Activated effector memory CD4-positive, alpha-beta T cell treated with anti-CD3 and anti-CD28 coated beads, Interleukin-2, amount 50 U/mL, for 16 hours (primary cell): ENCODE measurements at regions not wholly inside any gene's neighbourhood (a gene's known extent, or its start where the extent isn't known, plus 50 kb on each side); places are given as distances from the start of the nearest gene placed in this dataset.

Experiments
- DNase-seq: peaks from one replicate; pipeline ENCODE4 v3.0.0-alpha.2; 2020

DNA sequence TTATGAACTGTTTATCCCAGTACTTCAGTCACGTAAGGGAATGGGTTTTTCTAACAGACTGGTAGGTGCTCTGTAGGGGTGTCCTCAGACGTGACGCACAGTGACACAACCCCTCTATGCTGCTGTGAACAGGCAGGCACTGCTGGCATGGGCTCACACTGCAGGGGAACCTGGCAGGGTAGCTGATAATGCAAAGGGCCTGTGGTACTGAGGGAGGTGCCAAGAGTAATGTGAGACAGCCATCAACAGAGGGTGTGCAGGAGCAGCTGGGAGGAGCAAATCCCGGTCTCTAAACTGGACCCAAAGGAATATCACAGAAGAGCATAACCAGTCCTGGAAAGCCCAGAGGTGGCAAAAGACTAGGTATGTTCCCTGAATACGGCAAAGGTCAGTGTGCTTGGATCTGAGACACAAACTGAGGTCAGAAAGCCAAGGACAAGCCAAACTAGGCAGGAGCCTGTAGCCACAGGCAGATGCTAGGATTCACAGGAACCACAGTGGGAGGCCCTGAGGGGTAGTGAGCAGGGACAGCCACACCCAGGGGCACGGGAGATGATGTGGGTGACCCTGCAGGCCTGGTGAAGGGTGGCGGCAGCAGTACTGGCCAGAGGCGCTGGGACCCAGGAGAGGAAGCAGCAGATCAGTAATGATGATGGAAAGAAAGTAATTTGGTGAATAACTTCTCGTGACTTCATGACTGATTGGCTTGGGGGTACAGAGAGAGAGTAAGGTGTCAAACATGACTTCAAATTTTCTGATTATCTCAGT, 248.1 kb upstream of the CHRNA7 start:
- DNase-seq: no peak

DNA sequence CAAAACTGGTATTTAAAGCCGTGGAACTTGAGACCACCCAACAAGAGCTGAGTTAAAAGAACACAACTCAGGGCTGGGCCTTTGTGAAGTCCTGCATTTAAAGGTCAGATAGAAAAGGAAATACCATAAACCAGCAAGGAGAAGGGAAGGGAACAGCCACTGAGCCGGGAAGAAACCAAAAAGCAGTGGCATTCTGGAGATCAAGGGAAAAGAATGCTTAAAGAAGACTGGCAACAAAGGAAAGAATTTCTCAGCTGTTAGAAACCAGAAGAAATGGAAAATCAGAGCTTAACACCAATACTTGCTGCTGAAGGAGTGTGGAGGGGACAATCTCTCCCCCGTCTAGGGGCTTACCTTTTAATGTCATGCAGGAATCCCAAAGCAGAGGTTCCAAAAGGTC, 247.4 kb upstream of the CHRNA7 start:
- DNase-seq: no peak

DNA sequence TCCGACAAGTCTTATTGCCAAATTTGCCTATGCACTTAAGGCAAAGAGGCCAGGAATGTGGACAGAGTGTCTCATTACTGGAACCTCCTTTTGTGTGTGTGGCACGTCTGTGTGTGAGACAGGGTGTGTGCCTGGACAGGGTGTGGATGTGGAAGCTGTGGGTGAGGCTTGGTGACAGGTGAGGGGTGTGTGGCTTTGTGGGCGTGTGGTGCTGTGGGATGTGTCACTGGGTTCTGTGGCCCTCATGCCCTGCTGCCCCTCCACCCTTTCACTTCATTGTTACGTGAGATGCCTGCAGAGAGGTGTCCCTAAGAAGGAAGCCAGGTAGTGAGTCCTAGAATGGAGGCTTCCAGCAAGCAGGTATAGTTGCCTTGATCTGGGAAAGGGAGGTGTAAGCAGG, 244.0 kb upstream of the CHRNA7 start:
- no peak for DNase-seq

DNA sequence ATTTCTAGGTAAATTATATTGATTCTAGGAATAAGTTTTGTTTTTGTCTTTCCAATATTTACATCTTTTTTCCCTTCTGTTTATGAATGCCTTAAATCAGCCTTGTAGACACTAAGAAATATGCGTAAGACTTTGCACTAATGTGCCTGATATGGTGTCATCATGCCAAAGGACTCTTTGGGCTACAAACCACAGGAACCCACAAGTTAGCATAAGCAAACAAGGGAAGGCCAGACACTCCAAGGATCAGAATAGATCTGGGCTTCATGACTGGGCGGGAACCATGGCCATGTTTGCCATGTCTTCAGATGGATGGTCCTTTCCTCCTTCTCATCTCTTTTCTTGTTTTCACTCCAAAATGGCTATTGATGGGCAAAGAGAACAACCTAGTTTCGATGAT, 242.2 kb upstream of the CHRNA7 start:
- no peak for DNase-seq

DNA sequence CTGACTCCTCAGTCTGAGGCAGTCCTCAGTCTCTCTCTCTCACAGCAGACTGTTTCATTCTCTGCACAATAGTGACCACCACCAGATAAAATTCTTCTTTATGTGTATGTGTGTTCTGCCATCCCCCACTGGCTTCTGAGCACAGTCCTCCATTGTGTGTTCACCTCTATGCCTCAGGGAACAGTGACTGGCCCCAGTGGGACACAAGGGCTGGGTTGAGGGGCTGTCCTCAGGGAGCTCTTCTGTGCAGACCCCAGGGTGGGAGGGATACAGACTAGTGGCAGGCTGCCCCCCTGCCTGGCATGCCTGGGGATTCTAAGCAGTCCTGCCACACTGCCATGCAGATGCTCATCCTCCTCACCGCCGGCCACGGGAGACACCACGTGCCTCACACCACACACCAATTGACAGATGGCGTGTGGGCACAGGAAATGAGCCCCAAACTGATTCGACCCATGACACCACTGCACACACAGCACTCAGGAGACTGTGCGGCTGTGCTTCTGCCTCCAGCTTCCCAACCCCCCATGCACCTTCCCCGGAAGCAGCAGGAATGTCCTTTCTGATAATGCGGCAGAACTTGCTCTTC, 237.6 kb upstream of the CHRNA7 start:
- no peak for DNase-seq

DNA sequence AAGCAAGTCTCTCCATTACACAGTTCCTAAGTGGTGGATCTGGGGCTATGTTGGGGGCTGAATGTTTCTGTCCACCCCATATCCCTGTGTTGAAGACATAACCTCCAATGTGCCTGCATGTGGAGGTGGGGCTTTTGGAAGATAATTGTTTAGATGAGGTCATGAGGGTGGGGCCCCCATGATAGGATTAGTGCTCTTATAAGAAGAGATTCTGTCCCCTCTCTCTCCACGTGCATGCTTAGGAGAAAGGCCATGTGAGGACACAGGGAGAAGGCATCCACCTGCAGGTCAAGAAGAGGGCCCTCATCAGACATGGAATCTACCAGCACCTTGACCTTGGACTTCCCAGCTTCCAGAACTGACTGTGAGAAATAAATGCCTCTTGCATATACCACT, 231.0 kb upstream of the CHRNA7 start:
- DNase-seq: no peak

DNA sequence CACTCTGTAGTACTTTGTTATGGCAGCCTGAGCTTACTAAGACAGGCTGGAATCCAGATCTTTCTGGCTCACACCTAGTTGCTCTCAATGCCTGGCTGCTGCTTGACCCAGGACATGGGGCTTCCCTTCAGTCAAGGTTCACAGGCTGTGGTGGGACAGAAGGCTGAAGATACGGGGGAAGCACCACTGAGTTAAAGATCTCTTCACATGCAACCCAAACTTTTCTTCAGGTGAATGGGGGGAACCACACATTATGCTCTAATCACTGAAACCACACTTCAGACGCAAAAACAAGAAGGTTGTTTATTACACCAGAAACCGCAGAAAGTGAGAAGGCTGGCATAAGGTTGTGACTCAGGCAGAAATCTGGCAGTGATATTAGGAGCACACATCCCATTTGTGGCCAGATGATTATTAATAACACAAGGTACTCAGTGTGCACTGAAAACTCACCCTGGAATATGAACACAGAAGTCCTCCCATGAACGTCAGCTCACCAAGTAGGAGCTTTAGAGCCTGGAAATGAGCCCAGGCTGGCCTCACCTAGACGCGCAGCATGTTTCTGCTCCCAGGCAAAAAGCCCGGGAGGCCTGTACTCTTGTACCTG, 230.5 kb upstream of the CHRNA7 start:
- no peak for DNase-seq

DNA sequence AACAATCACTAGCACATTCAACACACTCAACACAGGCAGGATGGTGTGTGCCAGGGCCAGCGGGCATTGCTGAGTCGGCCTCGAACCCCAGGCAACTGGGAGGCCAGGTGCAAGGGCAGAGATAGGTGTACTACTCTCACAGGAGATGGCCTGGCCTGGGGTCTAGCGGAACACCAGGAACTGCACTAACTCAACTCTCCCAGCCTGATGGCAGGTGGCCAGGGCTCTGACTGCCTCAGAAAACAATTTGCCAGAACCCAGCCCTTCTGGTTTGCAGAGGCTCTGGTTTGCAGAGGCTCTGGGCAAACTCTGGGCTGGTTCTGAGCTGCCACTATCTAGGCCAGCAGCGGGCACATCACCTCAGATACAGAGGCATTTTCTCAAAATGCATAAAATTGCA, 229.2 kb upstream of the CHRNA7 start:
- DNase-seq: no peak

DNA sequence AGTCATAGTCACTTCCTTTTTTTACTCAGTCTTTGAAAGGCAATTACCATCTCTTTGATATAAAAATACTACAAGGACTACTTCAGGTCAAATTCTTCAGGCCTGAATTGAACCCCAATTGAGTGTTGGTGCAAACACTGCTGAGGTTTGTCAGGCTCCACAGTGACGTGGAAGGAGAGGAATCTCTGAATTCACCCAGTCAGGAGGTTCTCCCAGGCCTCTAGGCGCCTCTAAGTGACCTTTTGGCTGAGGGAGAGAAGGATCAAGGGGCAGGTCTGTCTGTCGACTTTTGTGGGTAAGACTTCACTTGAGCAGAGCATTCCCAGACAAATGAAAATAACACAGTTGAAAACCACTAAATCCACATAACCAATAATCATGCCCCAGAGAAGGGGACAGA, 227.6 kb upstream of the CHRNA7 start:
- DNase-seq: no peak

DNA sequence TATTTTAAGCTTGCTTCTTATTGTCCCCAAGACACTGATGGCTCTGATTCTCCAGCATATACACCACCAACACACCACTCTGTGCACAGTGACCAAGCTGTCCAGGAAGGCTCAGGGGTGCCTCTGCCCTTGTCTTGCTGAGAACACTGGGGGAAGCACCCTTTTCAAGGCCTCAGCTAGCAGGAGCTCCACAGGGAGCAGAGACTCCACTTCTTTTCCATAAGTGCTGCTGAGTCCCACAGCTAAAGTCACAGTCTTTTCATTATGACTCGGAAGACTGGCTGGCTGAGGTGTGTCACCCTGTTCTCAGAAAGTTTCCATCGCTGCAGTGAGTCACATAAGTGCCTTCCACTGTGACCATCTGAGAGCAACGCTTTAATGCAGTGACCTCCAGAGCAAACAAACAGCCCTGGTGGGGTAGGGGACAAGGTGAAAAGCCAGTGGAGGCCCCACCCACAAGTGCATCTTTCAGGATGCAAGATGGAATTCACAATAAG, 226.9 kb upstream of the CHRNA7 start:
- no peak for DNase-seq

DNA sequence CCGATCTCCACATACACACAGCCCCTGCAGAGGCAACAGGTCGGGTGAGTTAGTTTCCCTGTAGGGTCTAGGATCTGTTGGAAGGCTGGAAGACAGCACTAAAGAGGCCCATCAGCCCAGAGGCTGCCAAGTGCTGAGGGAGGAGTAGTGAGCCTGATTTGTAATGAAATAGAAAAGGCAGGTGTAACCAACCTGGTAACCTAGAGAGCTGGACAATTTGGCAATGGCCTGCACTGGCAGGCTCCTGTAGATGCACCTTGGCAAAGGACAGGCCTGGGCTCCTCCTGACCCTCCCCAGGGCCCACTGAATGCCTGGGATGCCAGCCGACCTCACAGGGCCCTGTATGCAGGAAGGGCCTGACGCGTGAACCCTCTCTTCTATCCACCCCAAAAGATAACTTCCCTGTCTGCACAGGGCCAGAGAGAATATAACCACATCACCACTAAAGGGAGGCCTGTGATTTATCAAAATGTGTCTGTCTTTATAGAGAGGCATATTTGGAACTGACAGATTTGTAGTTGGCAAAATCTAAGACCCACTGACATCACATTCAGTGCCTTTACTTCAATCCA, 225.1 kb upstream of the CHRNA7 start:
- DNase-seq: no peak

DNA sequence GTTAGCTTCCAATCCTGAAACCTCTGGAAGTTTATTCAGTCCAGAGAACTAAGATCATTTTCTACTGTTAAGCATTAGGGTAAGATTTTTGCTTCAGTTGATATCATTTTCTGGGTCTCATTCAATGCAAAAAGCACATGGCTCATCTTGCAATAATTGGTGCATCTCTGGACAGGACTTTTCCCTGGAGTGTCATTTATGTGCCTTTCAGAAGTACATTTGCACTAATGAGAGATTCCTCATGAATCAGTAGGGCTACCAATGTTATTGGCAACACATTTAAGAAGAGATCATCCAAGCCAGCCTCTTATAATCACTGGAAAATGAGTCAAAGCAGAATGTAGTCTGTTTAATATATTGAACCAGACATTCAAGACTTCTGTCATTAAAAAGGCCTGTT, 224.2 kb upstream of the CHRNA7 start:
- no peak for DNase-seq

DNA sequence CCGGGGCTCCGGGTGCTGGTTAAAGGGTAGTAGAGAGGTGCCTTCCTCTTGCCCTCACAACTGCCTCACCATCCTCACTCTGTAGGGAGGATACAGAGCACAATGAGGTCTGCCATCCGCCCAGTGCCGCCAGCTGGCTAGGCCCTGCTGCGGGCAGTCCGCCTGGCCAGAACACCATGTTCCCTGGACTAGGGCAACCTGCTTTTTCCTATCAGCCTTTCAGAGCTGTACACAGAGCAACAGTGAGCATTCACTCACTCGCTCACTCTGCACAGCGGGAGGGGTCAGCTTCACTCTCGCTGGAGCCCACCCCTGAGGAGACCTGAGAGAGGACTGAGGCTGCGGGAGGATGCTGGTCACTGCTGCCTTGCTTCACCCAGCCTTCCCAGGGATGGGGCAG, 218.7 kb upstream of the CHRNA7 start:
- no peak for DNase-seq

DNA sequence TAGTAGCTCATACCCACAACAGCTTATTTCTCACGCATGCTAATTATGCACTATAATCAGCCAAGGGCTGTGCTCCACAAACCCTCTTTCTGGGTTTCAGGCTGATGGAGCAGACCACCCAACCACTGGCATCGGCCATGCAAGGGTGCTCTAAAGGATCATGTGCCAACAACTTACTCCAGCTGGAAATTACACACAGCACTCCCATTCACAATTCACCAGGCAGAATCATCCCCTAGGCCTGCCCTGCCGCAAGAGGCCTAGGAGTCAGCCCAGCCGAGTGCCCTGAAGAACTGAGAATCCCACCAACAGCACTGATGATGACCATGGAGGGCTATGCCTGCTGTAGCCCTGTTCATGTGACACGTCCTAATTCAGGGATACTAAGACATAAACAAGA, 216.2 kb upstream of the CHRNA7 start:
- DNase-seq: no peak

DNA sequence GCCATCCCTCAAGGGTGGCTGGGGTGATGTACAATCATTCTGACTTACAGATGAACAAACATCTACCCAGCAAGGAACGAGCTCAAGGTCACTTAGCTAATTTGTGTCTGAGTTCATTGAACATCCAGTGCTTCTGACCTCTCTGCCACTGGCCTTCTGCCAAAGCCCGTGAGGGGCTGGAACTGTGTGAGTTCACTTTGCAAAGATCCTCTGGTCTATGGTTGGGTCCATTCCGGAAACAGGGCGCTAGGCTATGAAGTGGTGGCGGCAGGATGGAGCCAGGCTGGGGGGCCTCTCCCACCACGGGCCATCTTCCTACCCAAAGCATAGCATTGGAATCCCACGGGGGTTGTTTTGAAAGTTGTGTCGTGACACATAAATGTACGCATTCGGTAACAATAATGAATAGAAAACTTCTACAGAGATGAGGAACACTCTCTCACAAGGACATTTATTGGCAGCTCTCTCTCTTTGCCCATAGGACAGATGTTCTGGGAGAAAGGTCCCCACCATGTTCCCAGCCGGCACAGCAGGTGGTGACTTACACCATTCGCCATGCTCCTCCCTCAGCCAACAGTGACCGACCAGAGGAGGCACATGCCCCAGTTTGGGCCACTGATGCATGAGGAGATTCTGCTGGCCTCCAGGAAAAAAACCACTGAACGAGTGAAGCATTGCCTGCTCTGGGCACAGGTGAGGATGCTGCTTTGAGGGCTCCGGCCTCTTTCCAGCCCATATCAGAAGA, 214.7 kb upstream of the CHRNA7 start:
- no peak for DNase-seq

DNA sequence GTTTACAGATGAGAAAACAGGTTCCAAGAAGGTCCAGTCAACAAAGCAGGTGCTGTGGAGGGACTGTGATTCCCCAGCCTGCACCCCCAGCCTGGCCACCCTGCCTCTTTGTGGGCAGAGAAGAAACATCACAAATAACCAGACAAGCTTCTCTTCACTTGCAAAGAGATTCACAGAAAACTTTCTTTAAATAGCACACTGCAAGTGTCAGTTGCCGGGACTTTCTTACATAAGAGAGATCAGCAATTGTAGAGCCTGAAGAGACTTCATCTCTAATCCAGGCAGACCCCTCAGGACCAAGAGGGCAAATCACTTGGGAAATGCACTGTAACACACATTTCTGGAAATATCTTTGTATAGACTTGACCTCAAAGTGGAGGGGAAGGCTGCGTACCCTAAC, 207.9 kb upstream of the CHRNA7 start:
- no peak for DNase-seq

DNA sequence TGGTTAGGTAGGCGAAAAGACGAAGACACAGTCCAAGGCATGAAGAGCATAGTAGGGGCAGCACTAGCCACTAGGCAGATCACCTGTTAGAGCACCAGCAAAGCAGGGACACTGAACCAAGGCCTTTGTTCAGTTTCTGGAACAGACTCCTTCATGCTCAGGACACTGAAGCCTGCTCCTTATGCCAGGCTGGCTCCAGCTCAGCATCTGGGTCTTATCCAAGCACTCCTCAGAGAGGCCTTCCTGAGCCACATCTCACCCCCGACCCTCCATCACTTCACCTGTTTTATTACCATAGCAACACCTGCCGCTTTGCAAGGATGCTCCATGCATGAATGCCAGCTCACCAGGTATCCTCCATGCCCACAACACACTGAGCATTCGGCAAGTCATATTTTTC, 206.3 kb upstream of the CHRNA7 start:
- no peak for DNase-seq

DNA sequence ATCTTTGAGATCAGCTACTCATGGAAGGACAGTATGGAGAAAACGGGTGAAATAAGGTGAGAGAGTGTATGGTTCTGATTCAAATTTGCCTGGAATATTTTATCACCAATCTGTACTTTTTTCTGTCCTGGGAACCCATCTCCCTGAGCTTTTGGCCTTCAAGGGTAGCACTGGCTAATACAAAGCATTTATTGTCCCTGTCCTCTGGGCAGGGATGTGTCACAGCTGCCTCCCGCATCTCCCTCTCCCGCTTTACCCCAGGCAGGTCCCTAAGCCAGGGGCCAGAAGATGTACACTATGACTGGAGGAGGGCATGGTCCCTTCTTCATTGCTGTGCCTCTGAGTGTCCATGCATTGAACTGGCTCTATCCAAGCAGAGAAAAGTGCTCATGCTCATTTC, 201.7 kb upstream of the CHRNA7 start:
- no peak for DNase-seq

DNA sequence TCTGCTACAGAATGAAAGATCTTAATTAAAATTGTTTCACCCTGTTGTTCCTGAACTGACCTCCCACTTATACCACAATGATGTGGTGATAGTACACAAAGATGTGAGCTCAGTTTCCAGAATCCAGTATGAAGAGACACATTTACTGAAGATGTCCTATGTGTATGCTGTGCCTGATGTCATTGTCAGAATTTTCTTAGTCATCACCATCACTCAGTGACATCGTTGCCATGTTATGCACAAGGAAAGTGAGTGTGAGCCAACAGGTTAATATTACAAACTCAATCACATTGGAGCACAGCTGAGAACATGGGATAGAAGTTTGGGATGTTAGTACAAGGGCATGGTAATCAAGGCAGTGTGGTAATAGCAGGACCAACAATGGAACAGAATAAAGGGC, 199.7 kb upstream of the CHRNA7 start:
- no peak for DNase-seq

DNA sequence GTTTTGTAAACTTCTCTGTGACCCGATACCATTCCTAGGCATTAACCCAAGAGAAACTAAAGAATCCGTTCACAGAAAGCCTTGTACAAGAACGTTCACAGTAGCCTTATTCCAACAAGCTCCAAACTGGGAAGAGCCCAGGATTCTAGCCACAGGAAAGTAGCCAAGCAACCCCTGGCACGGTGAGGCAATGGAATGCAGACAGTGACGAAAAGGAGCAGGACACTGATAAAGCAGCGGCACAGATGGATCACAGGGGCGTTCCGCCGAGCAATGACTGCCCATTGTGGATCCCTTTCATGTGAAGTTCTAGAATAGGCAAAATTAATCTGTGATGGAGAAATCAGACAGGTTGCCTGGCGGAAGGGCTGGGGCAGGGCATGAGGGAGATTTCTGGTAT, 198.7 kb upstream of the CHRNA7 start:
- DNase-seq: no peak

DNA sequence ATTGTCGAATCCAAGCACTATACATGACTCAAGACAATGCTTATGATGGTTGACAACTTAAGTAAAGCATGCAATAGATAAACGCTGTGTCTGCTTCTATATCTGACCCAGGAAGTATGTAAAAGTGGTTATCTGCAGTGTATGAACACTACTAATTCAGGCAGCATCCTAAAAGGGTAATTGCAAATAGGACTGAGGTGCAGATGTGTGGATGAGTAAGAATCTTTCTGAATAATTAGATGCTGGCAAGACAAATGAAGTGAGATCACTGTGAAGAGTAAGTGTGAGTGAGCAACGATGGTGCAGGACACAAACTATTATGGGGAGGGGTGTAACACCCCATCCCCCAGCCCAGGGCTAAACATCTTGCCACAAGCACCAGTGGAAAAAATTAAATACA, 195.7 kb upstream of the CHRNA7 start:
- no peak for DNase-seq

DNA sequence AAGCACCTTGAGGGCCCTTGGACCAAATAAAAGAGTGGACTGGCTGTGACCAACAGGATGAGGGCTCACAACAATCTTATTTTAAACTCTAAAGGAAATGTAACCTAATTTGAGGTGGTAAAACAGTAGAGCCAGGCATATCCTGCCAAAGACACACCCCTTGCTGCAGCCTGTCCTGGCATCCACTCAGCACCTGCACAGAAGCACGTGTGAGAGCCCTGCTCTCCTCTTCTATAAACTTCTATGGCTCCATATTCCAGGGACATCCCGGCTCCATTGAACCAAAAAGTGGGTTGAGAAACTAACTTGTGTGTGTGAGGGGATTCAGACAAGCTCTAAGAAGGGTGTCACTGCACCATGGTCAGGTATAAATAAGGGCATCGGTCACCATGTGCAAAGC, 190.9 kb upstream of the CHRNA7 start:
- DNase-seq: no peak

DNA sequence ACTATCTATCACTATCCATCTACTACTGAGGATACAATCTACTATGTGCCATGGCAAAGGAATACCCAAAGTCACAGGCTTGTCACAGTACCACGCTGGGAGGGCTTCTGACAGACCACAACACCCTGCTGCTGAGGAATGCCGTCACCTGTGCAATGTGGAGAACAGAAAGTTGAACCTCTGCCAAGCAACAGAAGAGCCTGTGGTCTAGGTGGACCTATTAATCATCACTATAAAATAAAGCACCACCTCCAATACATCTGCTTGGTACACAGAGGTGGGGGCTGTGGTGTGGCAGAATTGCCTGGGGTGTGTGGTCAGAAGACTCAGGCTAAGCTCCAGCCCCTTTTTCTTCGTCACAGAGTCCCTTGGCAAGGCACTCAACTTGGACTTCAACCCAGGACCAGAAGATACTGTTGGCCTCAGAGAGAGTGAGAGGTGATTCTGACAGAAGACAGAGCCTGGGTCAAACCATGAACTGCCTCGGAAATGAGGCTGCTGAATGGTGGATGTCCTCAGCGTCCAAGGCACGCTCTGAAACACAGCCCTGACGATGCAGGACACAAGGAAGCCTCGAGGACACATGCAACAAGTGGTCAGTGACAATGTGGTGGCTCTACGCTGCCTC, 189.4 kb upstream of the CHRNA7 start:
- no peak for DNase-seq
